GM12878 (cell line): ENCODE measurements at regions not wholly inside any gene's neighbourhood (a gene's known extent, or its start where the extent isn't known, plus 50 kb on each side); places are given as distances from the start of the nearest gene placed in this dataset.

Source experiments
- ATAC-seq: fragments of 200-7000 bp; cut with Tn5 transposase; 3 replicates; pipeline ENCODE4 v1.9.1; 2020; ENCODE audit warnings: mild to moderate bottlenecking, moderate library complexity
- BruUV-seq: library from RNA; stranded (reverse); fragments of 400-500 nt; replicated peaks from 2 replicates; lab custom pipeline; 2021; lab: Mats Ljungman, UMichigan
- CTCF ChIA-PET: fragments of 300-600 bp; sonication (Branson Sonifier 250); formaldehyde crosslinking; extraction: SDS; loops from one replicate; lab custom pipeline; 2021; ENCODE audit warnings: inconsistent platforms; lab: Yijun Ruan, JAX
- POLR2A ChIA-PET: fragments of 350-600 bp; formaldehyde crosslinking; extraction: SDS; loops from one replicate; lab custom pipeline; 2021; ENCODE audit warnings: inconsistent platforms; lab: Charles Lee
- RAD21 ChIA-PET: fragments of 300-600 bp; sonication (Branson Sonifier 250); formaldehyde crosslinking; loops from one replicate; lab custom pipeline; 2023; ENCODE audit warnings: antibody characterized with exemption; ENCODE audit not compliant: unreplicated experiment; lab: Charles Lee
- SMC1A ChIA-PET: fragments of 300-600 bp; sonication (Branson Sonifier 250); formaldehyde crosslinking; loops from one replicate; lab custom pipeline; 2023; ENCODE audit not compliant: unreplicated experiment, uncharacterized antibody; lab: Charles Lee
- DNase-seq: peaks from one replicate; pipeline ENCODE4 v3.0.0-alpha.2; 2011; ENCODE audit warnings: low read depth, low spot score
- FAIRE-seq: peaks from 3 replicates; lab custom pipeline; 2011; peaks lifted over from hg19 to GRCh38; lab: Jason Lieb, UNC
- H2AFZ ChIP-seq: 2 replicates; pipeline ENCODE4 v1.6.0; 2011; ENCODE audit warnings: low read depth, low read length, control low read depth; ENCODE audit not compliant: control insufficient read depth
- H3K27ac ChIP-seq: 2 replicates; pipeline ENCODE4 v1.5.1; 2011; ENCODE audit warnings: control low read depth; ENCODE audit not compliant: control insufficient read depth, insufficient read depth
- H3K27me3 ChIP-seq, 2 experiments: replicated peaks in 1 of 2; 2 replicates each; pipeline versions ENCODE4 v1.6.0 to v1.6.1; 2011; ENCODE audit warnings: low read length in 1 of 2; ENCODE audit not compliant: control insufficient read depth in 2 of 2, insufficient read depth in 2 of 2
- H3K36me3 ChIP-seq, 2 experiments: 2 replicates each; pipeline ENCODE4 v1.5.1; 2011; ENCODE audit warnings: low read length in 1 of 2; ENCODE audit not compliant: control insufficient read depth in 2 of 2, insufficient read depth in 2 of 2
- H3K4me1 ChIP-seq: 2 replicates; pipeline ENCODE4 v1.6.1; 2011; ENCODE audit warnings: mild to moderate bottlenecking, low read length, moderate library complexity, mixed read lengths; ENCODE audit not compliant: control insufficient read depth, insufficient read depth
- H3K4me2 ChIP-seq: 2 replicates; pipeline ENCODE4 v1.6.0; 2011; ENCODE audit warnings: control low read depth; ENCODE audit not compliant: control insufficient read depth, insufficient read depth
- H3K4me3 ChIP-seq: fragments of 200-600 bp; sonication (generic); 2 replicates; pipeline ENCODE4 v1.5.1; 2016
- H3K79me2 ChIP-seq: 2 replicates; pipeline ENCODE4 v1.6.0; 2011; ENCODE audit warnings: low read length; ENCODE audit not compliant: control insufficient read depth, insufficient read depth
- H3K9ac ChIP-seq: 2 replicates; pipeline ENCODE4 v1.8.0; 2011; ENCODE audit warnings: low read length, control low read depth, mixed read lengths; ENCODE audit not compliant: control insufficient read depth, insufficient read depth
- H3K9me3 ChIP-seq: replicated peaks from 3 replicates; pipeline ENCODE4 v1.5.1; 2011; ENCODE audit warnings: mild to moderate bottlenecking, low read length; ENCODE audit not compliant: control insufficient read depth, insufficient read depth
- H4K20me1 ChIP-seq: 2 replicates; pipeline ENCODE4 v1.6.0; 2011; ENCODE audit not compliant: control insufficient read depth, insufficient read depth
- FOXK2 ChIP-seq: fragments of 450-650 bp; IDR thresholded peaks from 2 replicates; pipeline ENCODE4 v1.6.1; 2017; ENCODE audit warnings: mild to moderate bottlenecking, moderate library complexity
- NFYB ChIP-seq: IDR thresholded peaks from 2 replicates; pipeline ENCODE4 v1.6.1; 2011; ENCODE audit warnings: low read depth, mild to moderate bottlenecking, low read length, improper control_type of control experiment, moderate library complexity; ENCODE audit not compliant: insufficient read depth
- RAD21 ChIP-seq: IDR thresholded peaks from 2 replicates; pipeline ENCODE4 v1.6.1; 2011; ENCODE audit warnings: mild to moderate bottlenecking, low read depth, low read length, moderate library complexity; ENCODE audit not compliant: insufficient read depth
- RAD51 ChIP-seq: fragments of 450-650 bp; IDR thresholded peaks from 2 replicates; pipeline ENCODE4 v1.6.1; 2016; ENCODE audit warnings: moderate library complexity, mild to moderate bottlenecking, inconsistent platforms
- RB1 ChIP-seq: fragments of 450-650 bp; formaldehyde crosslinking; IDR thresholded peaks from 2 replicates; pipeline ENCODE4 v1.6.1; 2017; ENCODE audit warnings: mild to moderate bottlenecking, borderline replicate concordance
- SMC3 ChIP-seq: IDR thresholded peaks from 2 replicates; pipeline ENCODE4 v1.6.1; 2011; ENCODE audit warnings: low read length, improper control_type of control experiment, borderline replicate concordance
- WGBS: methylation state at CpG from one replicate; pipeline ENCODE4 v1.1.6; 2016; ENCODE audit warnings: low lambda C conversion rate; ENCODE audit not compliant: insufficient replicate concordance, insufficient coverage; ENCODE audit errors: missing lambda C conversion rate; 5-methylcytosine and 5-hydroxymethylcytosine counted together
- in situ Hi-C: fragments of 300-500 bp; cut with MboI; formaldehyde crosslinking; loops from 9 replicates; pipeline ENCODE4 v1.14.3; 2018; ENCODE audit warnings: mixed read lengths
- intact Hi-C: fragments of 100-400 bp; cut with micrococcal nuclease; formaldehyde crosslinking; loops from one replicate; pipeline ENCODE4 v1.14.2; 2022; ENCODE audit not compliant: unreplicated experiment
- TF ChIP-seq, protein P1 (sequence below), 3 experiments: IDR thresholded peaks in 2 of 3; conservative IDR thresholded peaks in 1 of 3; 2 replicates each; pipeline ENCODE4 v1.5.1; 2011; ENCODE audit warnings: low read depth in 3 of 3, low read length in 3 of 3, mild to moderate bottlenecking in 3 of 3, control low read depth in 2 of 3, moderate library complexity in 2 of 3, inconsistent platforms in 1 of 3, mixed read lengths in 1 of 3; ENCODE audit not compliant: control insufficient read depth in 2 of 3, insufficient read depth in 1 of 3; ENCODE audit errors: extremely low read depth in 1 of 3

DNA sequence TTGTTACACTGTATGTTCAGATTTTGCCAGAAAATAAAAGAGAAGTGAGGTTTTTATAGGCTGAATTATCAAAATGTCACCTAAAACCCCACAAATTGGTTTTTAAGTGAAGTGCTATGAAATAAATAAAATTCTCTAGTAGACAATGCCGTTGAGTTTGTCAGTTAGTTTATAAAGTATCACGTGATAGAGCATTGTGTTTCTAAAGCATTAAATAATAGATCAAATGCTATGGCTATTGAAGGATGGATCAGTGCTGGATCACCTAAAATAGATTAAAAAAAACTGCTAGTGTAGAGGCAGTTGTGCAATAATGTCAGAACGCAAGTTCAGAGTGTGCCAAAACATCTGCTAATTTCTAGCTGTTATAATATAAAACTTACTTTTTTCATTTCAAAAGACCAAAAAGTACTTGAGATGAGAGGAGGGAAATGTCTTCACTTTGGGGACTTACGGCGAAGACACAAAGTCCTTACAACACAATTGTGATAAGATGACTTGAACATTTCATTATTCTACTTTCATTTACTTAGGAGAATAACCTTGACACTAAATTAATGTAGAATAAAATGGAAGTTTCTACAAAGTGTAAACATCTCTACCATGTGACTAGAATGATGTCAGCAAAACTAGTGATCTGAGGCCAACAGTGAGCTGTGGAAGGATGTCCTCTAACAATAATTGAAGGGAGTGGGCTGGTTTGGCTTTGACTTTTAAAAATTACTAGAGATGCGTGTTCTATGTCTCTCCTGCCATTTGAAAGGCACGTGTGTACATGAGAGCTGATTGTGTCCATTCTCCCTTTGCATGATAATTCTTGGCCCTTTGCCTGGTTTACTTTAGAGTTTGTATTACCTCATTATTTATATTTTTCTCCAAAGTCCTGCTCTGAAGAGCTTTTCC lies 154.4 kb upstream of the PDE3A start:
- ChIA-PET RAD21 (interaction anchor here (1.0 kb wide), 1 partner anchor 298 kb away, joined by 3 read pairs; no protein-coding TSS in a partner anchor), SMC1A (interaction anchor here (0.6 to 2.1 kb wide), 8 partner anchors 10 to 801 kb away, joined by 3 to 6 read pairs (median 4); no protein-coding TSS in a partner anchor), CTCF (interaction anchor here (1.4 to 1.8 kb wide), 2 partner anchors 297 to 456 kb away, joined by 3 to 6 read pairs; no protein-coding TSS in a partner anchor), POLR2A (no interaction called here)
- FAIRE-seq, result no peak
- H3K36me3 ChIP-seq, result no peaks in the 10 kb centered on the region
- no peaks in the 10 kb centered on the region for H3K4me1 ChIP-seq
- whole genome bisulfite sequencing, result 31% methylated on average over 7 of the region's 7 CpGs
- H4K20me1 ChIP-seq, result no peaks in the 10 kb centered on the region
- no peak for ATAC-seq
- intact Hi-C loops (loop anchor here (5.0 kb wide), 1 partner anchor 72 kb away; no protein-coding TSS in a partner anchor), in situ Hi-C loops (no loop called here)
- H3K9ac ChIP-seq, result no peak overlapping the region
- no peak overlapping the region for H2AFZ ChIP-seq
- no peak overlapping the region for H3K27ac ChIP-seq
- no peak for TF ChIP-seq FOXK2
- peak; percentile 37; the same call in 1 of the 2 replicates for TF ChIP-seq RAD51
- no peak overlapping the region for H3K4me3 ChIP-seq
- H3K9me3 ChIP-seq, result no peaks in the 10 kb centered on the region
- BruUV-seq, result no TSS peak
- H3K79me2 ChIP-seq, result no peaks in the 10 kb centered on the region
- H3K27me3 ChIP-seq, result no peaks in the 10 kb centered on the region
- no peak for DNase-seq
- H3K4me2 ChIP-seq, result no peak overlapping the region

DNA sequence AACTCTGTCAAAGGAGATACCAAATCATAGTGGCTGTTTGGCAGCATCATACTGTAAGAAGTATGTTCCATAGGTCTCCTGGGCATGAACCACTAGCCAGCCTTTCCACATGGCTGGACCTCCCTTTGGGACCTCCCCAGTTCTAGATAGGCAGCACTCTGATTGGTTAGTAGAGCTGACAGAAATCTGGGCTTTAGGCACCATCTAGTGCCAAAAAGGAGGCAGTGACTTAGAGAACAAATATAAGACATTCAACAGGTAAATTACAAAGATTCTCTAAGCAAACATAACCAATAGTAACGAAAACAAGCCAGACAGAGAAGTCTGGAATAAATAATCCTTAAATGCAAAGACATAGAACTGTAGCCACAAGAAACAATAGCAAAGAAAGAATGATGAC lies 148.0 kb upstream of the PDE3A start:
- in situ Hi-C loops, result no loop called here
- no peaks in the 10 kb centered on the region for H3K27me3 ChIP-seq
- H3K4me3 ChIP-seq, result no peak overlapping the region
- no peak overlapping the region for H3K4me2 ChIP-seq
- H4K20me1 ChIP-seq, result no peaks in the 10 kb centered on the region
- BruUV-seq, result no TSS peak
- H3K79me2 ChIP-seq, result no peaks in the 10 kb centered on the region
- ATAC-seq, result peak; percentile 87
- no peak overlapping the region for H3K9ac ChIP-seq
- ChIA-PET POLR2A (no interaction called here), SMC1A (interaction anchor here (1.0 to 3.7 kb wide), 11 partner anchors 8 to 481 kb away, joined by 3 to 27 read pairs (median 5); no protein-coding TSS in a partner anchor), RAD21 (interaction anchor here (0.7 to 2.9 kb wide), 8 partner anchors 98 to 465 kb away, joined by 3 to 14 read pairs (median 6); no protein-coding TSS in a partner anchor), CTCF (interaction anchor here (0.9 to 4.0 kb wide), 12 partner anchors 15 to 481 kb away, joined by 3 to 47 read pairs (median 4); no protein-coding TSS in a partner anchor)
- 0% methylated on average over 1 of the region's 1 CpG for WGBS
- FAIRE-seq, result no peak
- no peaks in the 10 kb centered on the region for H3K9me3 ChIP-seq
- TF ChIP-seq NFYB (0 out of 2 replicates have a peak, but pooled peaks have one; percentile 40), SMC3 (peak; percentile 59; the same call in 1 of the 2 replicates), RAD21 (peak; percentile 61), RB1 (no peak)
- TF ChIP-seq, protein P1, sequence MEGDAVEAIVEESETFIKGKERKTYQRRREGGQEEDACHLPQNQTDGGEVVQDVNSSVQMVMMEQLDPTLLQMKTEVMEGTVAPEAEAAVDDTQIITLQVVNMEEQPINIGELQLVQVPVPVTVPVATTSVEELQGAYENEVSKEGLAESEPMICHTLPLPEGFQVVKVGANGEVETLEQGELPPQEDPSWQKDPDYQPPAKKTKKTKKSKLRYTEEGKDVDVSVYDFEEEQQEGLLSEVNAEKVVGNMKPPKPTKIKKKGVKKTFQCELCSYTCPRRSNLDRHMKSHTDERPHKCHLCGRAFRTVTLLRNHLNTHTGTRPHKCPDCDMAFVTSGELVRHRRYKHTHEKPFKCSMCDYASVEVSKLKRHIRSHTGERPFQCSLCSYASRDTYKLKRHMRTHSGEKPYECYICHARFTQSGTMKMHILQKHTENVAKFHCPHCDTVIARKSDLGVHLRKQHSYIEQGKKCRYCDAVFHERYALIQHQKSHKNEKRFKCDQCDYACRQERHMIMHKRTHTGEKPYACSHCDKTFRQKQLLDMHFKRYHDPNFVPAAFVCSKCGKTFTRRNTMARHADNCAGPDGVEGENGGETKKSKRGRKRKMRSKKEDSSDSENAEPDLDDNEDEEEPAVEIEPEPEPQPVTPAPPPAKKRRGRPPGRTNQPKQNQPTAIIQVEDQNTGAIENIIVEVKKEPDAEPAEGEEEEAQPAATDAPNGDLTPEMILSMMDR (IDR thresholded peaks at IDR 0.05 in 2 of 3, conservative IDR thresholded peaks at IDR 0.05 in 1 of 3; ENCODE audit: control insufficient read depth in 2 of 3, extremely low read depth in 1 of 3, insufficient read depth in 1 of 3, low read depth in 3 of 3, low read length in 3 of 3), result peak; percentile 15 to 44 (median 35); a peak in 4 of 6 replicates
- intact Hi-C loops, result loop anchor here (1.0 to 5.0 kb wide), 4 partner anchors 98 to 478 kb away; no protein-coding TSS in a partner anchor
- peak; percentile 5 for DNase-seq
- H2AFZ ChIP-seq, result no peak overlapping the region
- no peaks in the 10 kb centered on the region for H3K36me3 ChIP-seq
- no peaks in the 10 kb centered on the region for H3K4me1 ChIP-seq
- H3K27ac ChIP-seq, result no peak overlapping the region
